ENCODE measurements at regions not wholly inside any gene's neighbourhood (a gene's known extent, or its start where the extent isn't known, plus 50 kb on each side); places are given as distances from the start of the nearest gene placed in this dataset.

GRCh38 chrX:63513825-63514568 is 162.9 kb upstream of the SPIN4 start:
- no peak for DNase-seq (ENCODE audit: low read depth)

GRCh38 chrX:63511361-63511760 is 160.2 kb upstream of the SPIN4 start:
- TF ChIP-seq CTCF (IDR thresholded peaks at IDR 0.05; ENCODE audit: low read depth, low read length, missing control alignments) = no peak
- DNase-seq (ENCODE audit: low read depth) = no peak
- H3K4me3 ChIP-seq (ENCODE audit: low read depth, low read length) = no peak overlapping the region

More at GRCh38 chrX:63513825-63514568, 162.9 kb upstream of the SPIN4 start:
- no peak for TF ChIP-seq CTCF (IDR thresholded peaks at IDR 0.05; ENCODE audit: low read depth, low read length, missing control alignments)
- no peak overlapping the region for H3K4me3 ChIP-seq (ENCODE audit: low read depth, low read length)

- TF ChIP-seq CTCF (IDR thresholded peaks at IDR 0.05; ENCODE audit: low read depth, low read length, missing control alignments) = no peak
- H3K4me3 ChIP-seq (ENCODE audit: low read depth, low read length) = no peak overlapping the region
- no peak for DNase-seq (ENCODE audit: low read depth)
Observed at GRCh38 chrX:63508668-63509067, 157.5 kb upstream of the SPIN4 start.

- no peak overlapping the region for H3K4me3 ChIP-seq (ENCODE audit: low read depth, low read length)
- no peak for DNase-seq (ENCODE audit: low read depth)
- no peak for TF ChIP-seq CTCF (IDR thresholded peaks at IDR 0.05; ENCODE audit: low read depth, low read length, missing control alignments)
Observed at GRCh38 chrX:63506320-63506719, 155.2 kb upstream of the SPIN4 start.

GRCh38 chrX:63503541-63503940 is 152.4 kb upstream of the SPIN4 start:
- no peak for DNase-seq (ENCODE audit: low read depth)
- TF ChIP-seq CTCF (IDR thresholded peaks at IDR 0.05; ENCODE audit: low read depth, low read length, missing control alignments) = no peak
- no peak overlapping the region for H3K4me3 ChIP-seq (ENCODE audit: low read depth, low read length)

- no peak overlapping the region for H3K4me3 ChIP-seq (ENCODE audit: low read depth, low read length)
- no peak for TF ChIP-seq CTCF (IDR thresholded peaks at IDR 0.05; ENCODE audit: low read depth, low read length, missing control alignments)
- DNase-seq (ENCODE audit: low read depth) = no peak
Observed at GRCh38 chrX:63488546-63489373, 137.6 kb upstream of the SPIN4 start.
